WTC11 (cell line): ENCODE measurements at regions not wholly inside any gene's neighbourhood (a gene's known extent, or its start where the extent isn't known, plus 50 kb on each side); places are given as distances from the start of the nearest gene placed in this dataset.

ENCODE experiments used
- ATAC-seq: fragments of 200-7000 bp; cut with Tn5 transposase; 2 replicates; pipeline ENCODE4 v1.10.0; 2021; ENCODE audit warnings: mild to moderate bottlenecking, moderate library complexity
- CTCF ChIA-PET: fragments of 300-600 bp; sonication (Branson Sonifier 250); formaldehyde crosslinking; loops from one replicate; lab custom pipeline; 2021; ENCODE audit warnings: antibody characterized with exemption; lab: Charles Lee
- POLR2A ChIA-PET: fragments of 350-600 bp; sonication (Branson Sonifier 250); formaldehyde crosslinking; loops from one replicate; lab custom pipeline; 2021; ENCODE audit warnings: antibody characterized with exemption; lab: Charles Lee
- DNase-seq: peaks from one replicate; pipeline ENCODE4 v3.0.0; 2021; ENCODE audit warnings: low spot score
- H3K27ac Mint-ChIP-seq: 2 replicates; pipeline ENCODE4 v1.8.0; 2021; ENCODE audit warnings: mixed read lengths
- H3K27me3 Mint-ChIP-seq: 2 replicates; pipeline ENCODE4 v1.8.0; 2021; ENCODE audit warnings: low read depth, mild to moderate bottlenecking, moderate library complexity, mixed read lengths
- H3K36me3 Mint-ChIP-seq: 2 replicates; pipeline ENCODE4 v1.8.0; 2021; ENCODE audit warnings: mixed read lengths
- H3K4me1 Mint-ChIP-seq: 2 replicates; pipeline ENCODE4 v1.8.0; 2022; ENCODE audit warnings: mixed read lengths
- H3K4me3 Mint-ChIP-seq: 2 replicates; pipeline ENCODE4 v1.8.0; 2021; ENCODE audit warnings: mild to moderate bottlenecking, moderate library complexity, mixed read lengths
- H3K9me3 Mint-ChIP-seq: 2 replicates; pipeline ENCODE4 v1.8.0; 2021; ENCODE audit warnings: mixed read lengths
- E2F5 ChIP-seq: sonication (generic); formaldehyde crosslinking; IDR thresholded peaks from 2 replicates; pipeline ENCODE4 v1.8.1; 2022; ENCODE audit warnings: mild to moderate bottlenecking, moderate library complexity, missing genetic modification reagents
- FOXK1 ChIP-seq: sonication (generic); formaldehyde crosslinking; IDR thresholded peaks from 2 replicates; pipeline ENCODE4 v1.8.0; 2022; ENCODE audit warnings: mild to moderate bottlenecking, moderate library complexity, missing genetic modification reagents
- GTF2I ChIP-seq: fragments of 250-450 bp; sonication (Bioruptor Pico); conservative IDR thresholded peaks from 2 replicates; pipeline ENCODE4 v1.4.0; 2021; ENCODE audit warnings: mild to moderate bottlenecking
- HMGA2 ChIP-seq: fragments of 250-450 bp; sonication (Bioruptor Pico); IDR thresholded peaks from 2 replicates; pipeline ENCODE4 v1.4.0; 2021; ENCODE audit warnings: mild to moderate bottlenecking, moderate library complexity
- IRF1 ChIP-seq: sonication (generic); formaldehyde crosslinking; IDR thresholded peaks from 2 replicates; pipeline ENCODE4 v1.8.0; 2023; ENCODE audit warnings: missing genetic modification reagents
- MYBL2 ChIP-seq: sonication (generic); formaldehyde crosslinking; IDR thresholded peaks from 2 replicates; pipeline ENCODE4 v1.8.1; 2023; ENCODE audit warnings: mild to moderate bottlenecking, moderate library complexity, missing genetic modification reagents
- NFYB ChIP-seq: sonication (generic); formaldehyde crosslinking; conservative IDR thresholded peaks from 2 replicates; pipeline ENCODE4 v1.8.0; 2022; ENCODE audit warnings: low read depth, missing genetic modification reagents
- NR2C2 ChIP-seq: sonication (generic); formaldehyde crosslinking; IDR thresholded peaks from 2 replicates; pipeline ENCODE4 v1.8.0; 2022; ENCODE audit warnings: mild to moderate bottlenecking, missing genetic modification reagents
- SOX15 ChIP-seq: fragments of 250-450 bp; sonication (Bioruptor Pico); IDR thresholded peaks from 2 replicates; pipeline ENCODE4 v1.9.0; 2021; ENCODE audit warnings: mild to moderate bottlenecking
- USF2 ChIP-seq: sonication (generic); formaldehyde crosslinking; IDR thresholded peaks from 2 replicates; pipeline ENCODE4 v1.8.1; 2023; ENCODE audit warnings: mild to moderate bottlenecking, missing genetic modification reagents, moderate library complexity
- ZBTB21 ChIP-seq: sonication (generic); formaldehyde crosslinking; IDR thresholded peaks from 2 replicates; pipeline ENCODE4 v1.8.1; 2023; ENCODE audit warnings: mild to moderate bottlenecking, missing genetic modification reagents, borderline replicate concordance
- ZNF219 ChIP-seq: sonication (generic); formaldehyde crosslinking; IDR thresholded peaks from 2 replicates; pipeline ENCODE4 v1.8.0; 2023; ENCODE audit warnings: missing genetic modification reagents, mild to moderate bottlenecking, borderline replicate concordance
- ZNF317 ChIP-seq: sonication (generic); formaldehyde crosslinking; IDR thresholded peaks from 2 replicates; pipeline ENCODE4 v1.8.1; 2023; ENCODE audit warnings: low read depth, mild to moderate bottlenecking, moderate library complexity, missing genetic modification reagents, borderline replicate concordance
- ZNF396 ChIP-seq: fragments of 250-450 bp; sonication (Bioruptor Pico); IDR thresholded peaks from 2 replicates; pipeline ENCODE4 v1.8.0; 2021; ENCODE audit warnings: mild to moderate bottlenecking, moderate library complexity, borderline replicate concordance
- TF ChIP-seq, protein P1 (sequence below): sonication (generic); formaldehyde crosslinking; IDR thresholded peaks from 2 replicates; pipeline ENCODE4 v1.8.0; 2022; ENCODE audit warnings: missing genetic modification reagents
- TF ChIP-seq, protein P2 (sequence below): sonication (generic); formaldehyde crosslinking; IDR thresholded peaks from 2 replicates; pipeline ENCODE4 v1.8.1; 2023; ENCODE audit warnings: mild to moderate bottlenecking, missing genetic modification reagents

DNA sequence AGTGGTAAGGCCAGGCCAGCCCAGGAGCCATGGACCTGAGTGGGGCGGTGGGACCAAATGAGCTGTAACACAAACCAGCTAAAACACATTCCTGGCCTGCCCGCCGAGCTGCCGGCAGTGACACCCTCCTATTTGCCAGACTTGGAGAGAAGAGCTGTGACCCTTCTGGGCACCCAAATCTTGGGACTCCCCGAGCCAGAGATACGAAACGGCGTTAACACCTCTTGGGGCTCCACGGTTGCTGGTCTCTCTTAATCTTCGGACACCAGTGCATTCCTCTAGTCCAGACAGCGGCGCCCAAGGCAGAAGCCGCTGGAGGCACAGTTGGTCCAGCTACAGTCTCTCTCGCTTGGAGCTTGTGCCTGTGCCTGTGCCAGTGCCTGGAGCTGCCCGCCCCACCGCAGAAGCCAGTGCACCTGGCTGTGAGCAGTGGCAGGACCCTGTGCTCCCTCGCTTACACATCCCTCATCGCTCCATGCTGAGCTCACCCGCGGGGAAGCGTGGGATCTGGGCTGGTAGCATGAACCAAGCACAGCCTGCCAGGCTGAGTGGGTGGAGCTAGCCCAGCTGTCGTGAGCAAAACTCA is 147.2 kb upstream of the KLHL1 start:
- Mint-ChIP-seq H3K4me3 (no peak overlapping the region), H3K36me3 (no peaks in the 10 kb centered on the region), H3K9me3 (no peaks in the 10 kb centered on the region), H3K27ac (no peak overlapping the region), H3K27me3 (no peaks in the 10 kb centered on the region), H3K4me1 (no peaks in the 10 kb centered on the region)
- ChIA-PET POLR2A (no interaction called here), CTCF (no interaction called here)
- ATAC-seq = peak; percentile 16; the same call in 1 of the 2 replicates
- no peak for TF ChIP-seq SOX15 (CRISPR knock-in tag)
- no peak for DNase-seq

DNA sequence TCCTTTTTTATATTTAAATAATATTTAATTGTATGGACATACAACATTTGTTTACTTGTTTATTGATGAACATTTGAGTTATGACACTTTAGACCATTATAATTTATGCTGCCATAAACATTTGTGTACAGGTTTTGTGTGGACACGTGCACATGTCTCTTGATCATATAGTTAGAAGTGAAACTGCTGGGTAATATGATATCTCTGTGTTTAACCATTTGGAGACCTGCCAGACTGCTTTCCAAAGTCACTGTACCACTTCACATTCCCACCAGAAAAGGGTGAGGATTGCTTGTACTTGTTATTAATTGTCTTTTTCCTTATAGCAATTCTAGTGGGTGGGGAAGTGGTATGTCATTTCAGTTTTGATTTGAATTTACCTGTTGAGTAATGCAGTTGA is 145.6 kb upstream of the KLHL1 start:
- H3K4me1 Mint-ChIP-seq = peaks cover 11% of the 10 kb centered on the region
- POLR2A ChIA-PET = no interaction called here
- CTCF ChIA-PET = no interaction called here

GRCh38 chr13:70253411-70253810 is 145.2 kb upstream of the KLHL1 start:
- TF ChIP-seq USF2 (CRISPR knock-in tag) (no peak), HMGA2 (CRISPR knock-in tag) (no peak), FOXK1 (CRISPR knock-in tag) (no peak), ZNF219 (CRISPR knock-in tag) (no peak), GTF2I (CRISPR knock-in tag) (no peak), NFYB (CRISPR knock-in tag) (no peak), E2F5 (no peak), ZBTB21 (CRISPR knock-in tag) (no peak)
- TF ChIP-seq, protein P1, sequence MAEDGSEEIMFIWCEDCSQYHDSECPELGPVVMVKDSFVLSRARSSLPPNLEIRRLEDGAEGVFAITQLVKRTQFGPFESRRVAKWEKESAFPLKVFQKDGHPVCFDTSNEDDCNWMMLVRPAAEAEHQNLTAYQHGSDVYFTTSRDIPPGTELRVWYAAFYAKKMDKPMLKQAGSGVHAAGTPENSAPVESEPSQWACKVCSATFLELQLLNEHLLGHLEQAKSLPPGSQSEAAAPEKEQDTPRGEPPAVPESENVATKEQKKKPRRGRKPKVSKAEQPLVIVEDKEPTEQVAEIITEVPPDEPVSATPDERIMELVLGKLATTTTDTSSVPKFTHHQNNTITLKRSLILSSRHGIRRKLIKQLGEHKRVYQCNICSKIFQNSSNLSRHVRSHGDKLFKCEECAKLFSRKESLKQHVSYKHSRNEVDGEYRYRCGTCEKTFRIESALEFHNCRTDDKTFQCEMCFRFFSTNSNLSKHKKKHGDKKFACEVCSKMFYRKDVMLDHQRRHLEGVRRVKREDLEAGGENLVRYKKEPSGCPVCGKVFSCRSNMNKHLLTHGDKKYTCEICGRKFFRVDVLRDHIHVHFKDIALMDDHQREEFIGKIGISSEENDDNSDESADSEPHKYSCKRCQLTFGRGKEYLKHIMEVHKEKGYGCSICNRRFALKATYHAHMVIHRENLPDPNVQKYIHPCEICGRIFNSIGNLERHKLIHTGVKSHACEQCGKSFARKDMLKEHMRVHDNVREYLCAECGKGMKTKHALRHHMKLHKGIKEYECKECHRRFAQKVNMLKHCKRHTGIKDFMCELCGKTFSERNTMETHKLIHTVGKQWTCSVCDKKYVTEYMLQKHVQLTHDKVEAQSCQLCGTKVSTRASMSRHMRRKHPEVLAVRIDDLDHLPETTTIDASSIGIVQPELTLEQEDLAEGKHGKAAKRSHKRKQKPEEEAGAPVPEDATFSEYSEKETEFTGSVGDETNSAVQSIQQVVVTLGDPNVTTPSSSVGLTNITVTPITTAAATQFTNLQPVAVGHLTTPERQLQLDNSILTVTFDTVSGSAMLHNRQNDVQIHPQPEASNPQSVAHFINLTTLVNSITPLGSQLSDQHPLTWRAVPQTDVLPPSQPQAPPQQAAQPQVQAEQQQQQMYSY = no peak
- TF ChIP-seq, protein P2, sequence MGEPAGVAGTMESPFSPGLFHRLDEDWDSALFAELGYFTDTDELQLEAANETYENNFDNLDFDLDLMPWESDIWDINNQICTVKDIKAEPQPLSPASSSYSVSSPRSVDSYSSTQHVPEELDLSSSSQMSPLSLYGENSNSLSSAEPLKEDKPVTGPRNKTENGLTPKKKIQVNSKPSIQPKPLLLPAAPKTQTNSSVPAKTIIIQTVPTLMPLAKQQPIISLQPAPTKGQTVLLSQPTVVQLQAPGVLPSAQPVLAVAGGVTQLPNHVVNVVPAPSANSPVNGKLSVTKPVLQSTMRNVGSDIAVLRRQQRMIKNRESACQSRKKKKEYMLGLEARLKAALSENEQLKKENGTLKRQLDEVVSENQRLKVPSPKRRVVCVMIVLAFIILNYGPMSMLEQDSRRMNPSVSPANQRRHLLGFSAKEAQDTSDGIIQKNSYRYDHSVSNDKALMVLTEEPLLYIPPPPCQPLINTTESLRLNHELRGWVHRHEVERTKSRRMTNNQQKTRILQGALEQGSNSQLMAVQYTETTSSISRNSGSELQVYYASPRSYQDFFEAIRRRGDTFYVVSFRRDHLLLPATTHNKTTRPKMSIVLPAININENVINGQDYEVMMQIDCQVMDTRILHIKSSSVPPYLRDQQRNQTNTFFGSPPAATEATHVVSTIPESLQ (CRISPR knock-in tag) = no peak
- H3K27me3 Mint-ChIP-seq = no peaks in the 10 kb centered on the region
- H3K36me3 Mint-ChIP-seq = no peaks in the 10 kb centered on the region
- ChIA-PET POLR2A (no interaction called here), CTCF (no interaction called here)
- peaks cover 16% of the 10 kb centered on the region for H3K4me1 Mint-ChIP-seq
- no peak for DNase-seq
- no peaks in the 10 kb centered on the region for H3K9me3 Mint-ChIP-seq
- ATAC-seq = no peak
- no peak overlapping the region for H3K4me3 Mint-ChIP-seq
- H3K27ac Mint-ChIP-seq = no peak overlapping the region

More for the DNA sequence above, 145.6 kb upstream of the KLHL1 start:
- no peaks in the 10 kb centered on the region for H3K36me3 Mint-ChIP-seq
- DNase-seq (no peak), ATAC-seq (no peak)
- TF ChIP-seq ZNF219 (CRISPR knock-in tag) (no peak), MYBL2 (CRISPR knock-in tag) (no peak), ZNF396 (CRISPR knock-in tag) (no peak), SOX15 (CRISPR knock-in tag) (no peak), NR2C2 (CRISPR knock-in tag) (no peak), ZNF317 (no peak), IRF1 (CRISPR knock-in tag) (no peak)
- H3K9me3 Mint-ChIP-seq = no peaks in the 10 kb centered on the region
- H3K27ac Mint-ChIP-seq = no peak overlapping the region
- H3K4me3 Mint-ChIP-seq = no peak overlapping the region
- no peaks in the 10 kb centered on the region for H3K27me3 Mint-ChIP-seq
